NB4 (cell line): ENCODE measurements at regions not wholly inside any gene's neighbourhood (a gene's known extent, or its start where the extent isn't known, plus 50 kb on each side); places are given as distances from the start of the nearest gene placed in this dataset.

Experiments used
- DNase-seq: peaks from one replicate; pipeline ENCODE4 v3.0.0; 2010; ENCODE audit warnings: low read depth
- H3K4me3 ChIP-seq: one replicate; pipeline ENCODE4 v1.5.1; 2011; ENCODE audit warnings: mild to moderate bottlenecking, low read depth, low read length, moderate library complexity
- MAX ChIP-seq: IDR thresholded peaks from 2 replicates; pipeline ENCODE4 v1.6.1; 2011; ENCODE audit warnings: low read depth, low read length
- MYC ChIP-seq: IDR thresholded peaks from 2 replicates; pipeline ENCODE4 v1.6.1; 2011; ENCODE audit warnings: low read depth, low read length
- POLR2A ChIP-seq: IDR thresholded peaks from 2 replicates; pipeline ENCODE4 v1.6.1; 2011; ENCODE audit warnings: mild to moderate bottlenecking; ENCODE audit not compliant: insufficient read length; ENCODE audit errors: extremely low read depth
- TF ChIP-seq, protein P1 (sequence below): IDR thresholded peaks from one replicate; pipeline ENCODE4 v1.5.1; 2012; ENCODE audit warnings: low read depth, low read length

DNA sequence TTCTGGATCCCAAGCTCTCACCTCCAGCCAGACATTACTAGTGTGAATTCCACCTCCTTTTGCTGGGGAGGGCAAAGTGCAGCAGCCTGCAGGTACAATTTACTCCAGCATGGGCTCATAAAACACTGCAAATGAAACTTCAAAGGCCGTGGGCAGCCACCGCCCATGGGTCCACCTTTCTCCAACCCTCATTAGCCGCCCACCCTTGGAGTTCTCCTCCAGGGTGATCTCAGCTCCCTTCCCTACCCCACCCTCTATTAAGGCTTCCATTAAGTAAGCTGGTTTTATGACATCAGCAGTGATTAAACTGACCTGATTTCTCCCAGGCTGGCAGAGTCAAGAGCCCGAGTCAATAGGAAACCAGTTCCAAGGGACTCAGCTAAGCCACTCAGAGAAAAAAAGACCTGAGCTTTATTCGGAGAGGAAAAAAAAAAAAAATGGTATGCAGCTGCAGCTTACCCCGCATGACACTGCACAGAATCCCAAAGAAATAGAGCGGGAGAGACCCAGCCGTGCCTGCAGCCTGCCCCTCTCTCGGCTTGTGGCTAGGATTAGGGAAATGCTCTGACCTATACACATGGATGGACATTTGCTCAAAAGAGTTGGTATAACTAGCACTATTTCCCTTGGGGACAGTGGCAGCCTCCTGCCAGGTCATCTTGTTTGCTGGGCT, 319.6 kb downstream of the PTTG2 start:
- no peak for TF ChIP-seq MAX
- TF ChIP-seq MYC, result no peak
- no peak for TF ChIP-seq POLR2A
- TF ChIP-seq, protein P1, sequence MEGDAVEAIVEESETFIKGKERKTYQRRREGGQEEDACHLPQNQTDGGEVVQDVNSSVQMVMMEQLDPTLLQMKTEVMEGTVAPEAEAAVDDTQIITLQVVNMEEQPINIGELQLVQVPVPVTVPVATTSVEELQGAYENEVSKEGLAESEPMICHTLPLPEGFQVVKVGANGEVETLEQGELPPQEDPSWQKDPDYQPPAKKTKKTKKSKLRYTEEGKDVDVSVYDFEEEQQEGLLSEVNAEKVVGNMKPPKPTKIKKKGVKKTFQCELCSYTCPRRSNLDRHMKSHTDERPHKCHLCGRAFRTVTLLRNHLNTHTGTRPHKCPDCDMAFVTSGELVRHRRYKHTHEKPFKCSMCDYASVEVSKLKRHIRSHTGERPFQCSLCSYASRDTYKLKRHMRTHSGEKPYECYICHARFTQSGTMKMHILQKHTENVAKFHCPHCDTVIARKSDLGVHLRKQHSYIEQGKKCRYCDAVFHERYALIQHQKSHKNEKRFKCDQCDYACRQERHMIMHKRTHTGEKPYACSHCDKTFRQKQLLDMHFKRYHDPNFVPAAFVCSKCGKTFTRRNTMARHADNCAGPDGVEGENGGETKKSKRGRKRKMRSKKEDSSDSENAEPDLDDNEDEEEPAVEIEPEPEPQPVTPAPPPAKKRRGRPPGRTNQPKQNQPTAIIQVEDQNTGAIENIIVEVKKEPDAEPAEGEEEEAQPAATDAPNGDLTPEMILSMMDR, result no peak
- no peak for DNase-seq
- no peak overlapping the region for H3K4me3 ChIP-seq

DNA sequence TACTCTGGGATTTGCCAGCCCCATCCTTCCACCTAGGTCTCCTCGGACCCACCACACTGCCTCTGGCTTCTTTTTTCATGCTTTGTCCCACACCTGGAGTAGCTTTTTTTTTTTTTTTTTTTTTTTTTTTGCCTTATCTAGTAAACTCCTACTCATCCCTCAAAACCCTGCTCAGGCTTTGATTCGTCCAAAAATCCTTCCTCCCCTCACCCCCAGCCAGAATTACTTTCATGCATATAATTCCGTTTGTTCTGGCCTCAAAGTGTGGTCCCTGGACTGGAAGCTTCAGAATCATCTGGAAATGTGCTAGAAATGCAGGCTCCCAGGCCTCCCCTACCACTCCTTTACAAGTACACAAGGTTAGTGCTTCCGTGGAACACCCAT, 320.1 kb downstream of the PTTG2 start:
- no peak for DNase-seq
- no peak for TF ChIP-seq POLR2A
- TF ChIP-seq MAX, result no peak
- no peak for TF ChIP-seq MYC
- TF ChIP-seq, protein P1, result no peak
- no peak overlapping the region for H3K4me3 ChIP-seq

GRCh38 chr4:38281371-38282071, 321.3 kb downstream of the PTTG2 start:
- TF ChIP-seq, protein P1, result no peak
- TF ChIP-seq POLR2A (no peak), MAX (no peak), MYC (no peak)
- no peak overlapping the region for H3K4me3 ChIP-seq
- no peak for DNase-seq

- no peak for DNase-seq
- no peak overlapping the region for H3K4me3 ChIP-seq
- no peak for TF ChIP-seq POLR2A
- no peak for TF ChIP-seq MYC
- TF ChIP-seq, protein P1, result no peak
- no peak for TF ChIP-seq MAX
Measured at GRCh38 chr4:38283724-38284123, 323.5 kb downstream of the PTTG2 start.

- TF ChIP-seq MAX (no peak), POLR2A (no peak), MYC (no peak)
- TF ChIP-seq, protein P1, result no peak
- no peak overlapping the region for H3K4me3 ChIP-seq
- no peak for DNase-seq
Measured at GRCh38 chr4:38284294-38285030, 324.3 kb downstream of the PTTG2 start.
